K562 (cell line): ENCODE measurements at regions not wholly inside any gene's neighbourhood (a gene's known extent, or its start where the extent isn't known, plus 50 kb on each side); places are given as distances from the start of the nearest gene placed in this dataset.

ENCODE experiments used
- ATAC-seq: fragments of 200-7000 bp; cut with Tn5 transposase; 3 replicates; pipeline ENCODE4 v1.9.1; 2020; ENCODE audit warnings: moderate library complexity
- BruUV-seq: library from RNA; stranded (reverse); fragments of 400-500 nt; replicated peaks from 2 replicates; lab custom pipeline; 2021; lab: Mats Ljungman, UMichigan
- CTCF ChIA-PET: fragments of 300-600 bp; formaldehyde crosslinking; extraction: SDS; loops from one replicate; lab custom pipeline; 2021; ENCODE audit warnings: low intra/inter-chr PET ratio; lab: Yijun Ruan, JAX
- POLR2A ChIA-PET: fragments of 300-600, 350-650 bp; sonication (Branson Sonifier 250); formaldehyde crosslinking; extraction: SDS; loops from one replicate; lab custom pipeline; 2021; ENCODE audit warnings: antibody characterized with exemption, inconsistent platforms; lab: Yijun Ruan, JAX
- DNase-seq, 4 experiments: peaks; one replicate each; pipeline versions ENCODE4 v3.0.0 to v3.0.0-alpha.2; 2011 to 2018; ENCODE audit warnings: low spot score in 3 of 4, mixed read lengths in 3 of 4; ENCODE audit errors: extremely low read depth in 1 of 4
- FAIRE-seq: peaks from 2 replicates; lab custom pipeline; 2011; peaks lifted over from hg19 to GRCh38; lab: Jason Lieb, UNC
- H2AFZ ChIP-seq: 2 replicates; pipeline ENCODE4 v1.6.0; 2011; ENCODE audit warnings: low read depth, low read length, control low read depth, inconsistent platforms
- H3K27ac ChIP-seq: fragments of 200-600 bp; 3 replicates; pipeline ENCODE4 v1.8.0; 2011; ENCODE audit warnings: low read depth, mild to moderate bottlenecking, control low read depth, inconsistent platforms, low read length, moderate library complexity, mixed read lengths; ENCODE audit errors: extremely low read depth
- H3K27me3 ChIP-seq, 2 experiments: fragments of 300-600 bp in 1 of 2; 2 replicates in 1 of 2; 3 replicates in 1 of 2; pipeline versions ENCODE4 v1.6.0 to v1.8.0; 2011; ENCODE audit warnings: inconsistent platforms in 2 of 2, low read length in 2 of 2, mild to moderate bottlenecking in 1 of 2, mixed read lengths in 1 of 2, moderate library complexity in 1 of 2; ENCODE audit not compliant: control insufficient read depth in 2 of 2, insufficient read depth in 2 of 2
- H3K36me3 ChIP-seq: fragments of 300-600 bp; 3 replicates; pipeline ENCODE4 v1.8.0; 2011; ENCODE audit warnings: mild to moderate bottlenecking, low read length, inconsistent platforms; ENCODE audit not compliant: control insufficient read depth, insufficient read depth
- H3K4me1 ChIP-seq, 2 experiments: fragments of 200-600 bp in 1 of 2; replicated peaks in 1 of 2; 2 replicates in 1 of 2; 3 replicates in 1 of 2; pipeline versions ENCODE4 v1.5.1 to v1.8.0; 2011; ENCODE audit warnings: inconsistent platforms in 2 of 2, low read length in 2 of 2, mild to moderate bottlenecking in 1 of 2, mixed read lengths in 1 of 2, moderate library complexity in 1 of 2; ENCODE audit not compliant: control insufficient read depth in 2 of 2, insufficient read depth in 2 of 2
- H3K4me2 ChIP-seq: 2 replicates; pipeline ENCODE4 v1.6.1; 2011; ENCODE audit warnings: low read length, control low read depth, inconsistent platforms, mixed read lengths; ENCODE audit not compliant: insufficient read depth
- H3K4me3 ChIP-seq: fragments of 200-600 bp; sonication (generic), shearing (Covaris generic); 2 replicates; pipeline ENCODE4 v1.5.1; 2016; ENCODE audit warnings: control low read depth, inconsistent platforms
- H3K79me2 ChIP-seq: fragments of 200-600 bp; 3 replicates; pipeline ENCODE4 v1.8.0; 2011; ENCODE audit warnings: low read length, inconsistent platforms; ENCODE audit not compliant: control insufficient read depth, insufficient read depth
- H3K9ac ChIP-seq, 2 experiments: 2 replicates each; pipeline versions ENCODE4 v1.6.0 to v1.6.1; 2011; ENCODE audit warnings: low read depth in 2 of 2, low read length in 2 of 2, control low read depth in 1 of 2, inconsistent platforms in 1 of 2, mild to moderate bottlenecking in 1 of 2, mixed read lengths in 1 of 2; ENCODE audit not compliant: insufficient read depth in 1 of 2
- H3K9me1 ChIP-seq: one replicate; pipeline ENCODE4 v1.6.0; 2011; ENCODE audit warnings: inconsistent platforms, mild to moderate bottlenecking, low read length, moderate library complexity; ENCODE audit not compliant: control insufficient read depth, insufficient read depth
- H3K9me3 ChIP-seq: replicated peaks from 2 replicates; pipeline ENCODE4 v1.5.1; 2011; ENCODE audit warnings: low read depth, low read length, inconsistent platforms; ENCODE audit not compliant: control insufficient read depth, insufficient read depth
- H4K20me1 ChIP-seq: replicated peaks from 2 replicates; pipeline ENCODE4 v1.6.1; 2011; ENCODE audit warnings: low read length, inconsistent platforms, mixed read lengths; ENCODE audit not compliant: control insufficient read depth, insufficient read depth
- BRCA1 ChIP-seq, 2 experiments: fragments of 450-650 bp in 1 of 2; sonication (generic) in 1 of 2; formaldehyde crosslinking in 1 of 2; IDR thresholded peaks; 2 replicates each; pipeline versions ENCODE4 v1.5.0 to v1.6.1; 2017 to 2020; ENCODE audit warnings: mild to moderate bottlenecking in 1 of 2, missing genetic modification reagents in 1 of 2
- EGR1 ChIP-seq: fragments of 450-650 bp; conservative IDR thresholded peaks from 2 replicates; pipeline ENCODE4 v1.6.1; 2017; ENCODE audit warnings: mild to moderate bottlenecking
- FOXP1 ChIP-seq: sonication (generic); formaldehyde crosslinking; IDR thresholded peaks from 2 replicates; pipeline ENCODE4 v1.8.0; 2022; ENCODE audit warnings: mild to moderate bottlenecking, missing genetic modification reagents
- POLR2AphosphoS2 ChIP-seq: IDR thresholded peaks from 2 replicates; pipeline ENCODE4 v1.6.1; 2012; ENCODE audit warnings: low read length, improper control_type of control experiment
- ZNF740 ChIP-seq, 3 experiments: fragments of 200-800 bp in 1 of 3; sonication (Bioruptor generic) in 1 of 3; sonication (generic) in 1 of 3; formaldehyde crosslinking in 1 of 3; IDR thresholded peaks; 2 replicates each; pipeline versions ENCODE4 v1.6.1 to v1.8.0; 2016 to 2022; ENCODE audit warnings: mild to moderate bottlenecking in 2 of 3, missing compliant biosample characterization in 2 of 3, missing genetic modification characterization in 2 of 3, missing genetic modification reagents in 1 of 3
- WGBS: fragments of 100-300 bp; shearing (Covaris generic); methylation state at CpG from one replicate; pipeline ENCODE4 v1.1.6; 2016; ENCODE audit warnings: low coverage, mixed read lengths; ENCODE audit not compliant: insufficient coverage; ENCODE audit errors: missing lambda C conversion rate; 5-methylcytosine and 5-hydroxymethylcytosine counted together
- in situ Hi-C: fragments of 300-500 bp; cut with MboI; formaldehyde crosslinking; loops from 4 replicates; pipeline ENCODE4 v1.15.0; 2018; ENCODE audit warnings: inconsistent platforms, mixed read lengths
- intact Hi-C: fragments of 100-400 bp; cut with micrococcal nuclease; formaldehyde crosslinking; loops from 2 replicates; pipeline ENCODE4 v1.14.2; 2022
- TF ChIP-seq, protein P1 (sequence below): fragments of 250-450 bp; sonication (Bioruptor Pico); IDR thresholded peaks from 2 replicates; pipeline ENCODE4 v1.8.0; 2021; ENCODE audit warnings: mild to moderate bottlenecking, moderate library complexity
- TF ChIP-seq, protein P2 (sequence below): fragments of 250-450 bp; sonication (Bioruptor Pico); IDR thresholded peaks from 2 replicates; pipeline ENCODE4 v1.9.0; 2021; ENCODE audit warnings: mild to moderate bottlenecking, inconsistent platforms

- FAIRE-seq (no peak), ATAC-seq (no peak), DNase-seq (no peak)
- no peak overlapping the region for H2AFZ ChIP-seq
- WGBS, result 0% methylated on average over 1 of the region's 4 CpGs
- no peaks in the 10 kb centered on the region for H3K9me3 ChIP-seq
- H3K27ac ChIP-seq, result no peak overlapping the region
- H3K9ac ChIP-seq, result no peak overlapping the region
- ChIA-PET POLR2A (no interaction called here), CTCF (no interaction called here)
- H3K4me2 ChIP-seq, result no peak overlapping the region
- H3K27me3 ChIP-seq, result no peaks in the 10 kb centered on the region
- BruUV-seq, result no TSS peak
- H3K9me1 ChIP-seq, result no peaks in the 10 kb centered on the region
- H3K4me1 ChIP-seq, result no peaks in the 10 kb centered on the region; a peak in 1 of 5 replicates
- TF ChIP-seq POLR2AphosphoS2 (no peak), FOXP1 (CRISPR knock-in tag) (no peak), ZNF740 (CRISPR knock-in tag; IDR thresholded peaks at IDR 0.05) (no peak), ZNF740 (tag; IDR thresholded peaks at IDR 0.05) (no peak), EGR1 (0 out of 2 replicates have a peak, but pooled peaks have one; percentile 7)
- no peaks in the 10 kb centered on the region for H3K36me3 ChIP-seq
- no peak overlapping the region for H3K4me3 ChIP-seq
- in situ Hi-C loops (no loop called here), intact Hi-C loops (no loop called here)
- no peaks in the 10 kb centered on the region for H4K20me1 ChIP-seq
- no peaks in the 10 kb centered on the region for H3K79me2 ChIP-seq
Observed at GRCh38 chr20:48385527-48385926, 442.3 kb downstream of the PREX1 start.

DNA sequence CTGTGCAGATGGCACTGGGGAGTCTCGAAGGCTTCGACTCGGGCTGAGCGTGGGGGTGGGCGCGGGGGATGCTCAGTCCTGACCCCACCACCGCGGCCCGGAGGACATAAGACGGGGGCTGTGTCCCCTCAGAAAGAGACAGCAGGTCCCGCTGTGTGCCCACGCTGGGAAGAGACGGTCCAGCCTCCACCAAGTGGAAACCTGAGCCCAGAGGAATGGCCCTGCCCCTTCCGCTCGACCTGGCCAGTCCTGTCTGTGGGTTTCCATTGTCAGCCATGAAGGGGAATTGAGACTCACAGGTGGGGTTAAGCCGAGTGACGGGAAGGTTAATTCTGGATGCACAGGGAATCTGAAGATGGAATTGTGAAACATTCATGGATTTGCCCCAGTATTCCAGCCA lies 442.7 kb downstream of the PREX1 start:
- BruUV-seq, result no TSS peak
- no peaks in the 10 kb centered on the region for H3K9me1 ChIP-seq
- TF ChIP-seq, protein P1, sequence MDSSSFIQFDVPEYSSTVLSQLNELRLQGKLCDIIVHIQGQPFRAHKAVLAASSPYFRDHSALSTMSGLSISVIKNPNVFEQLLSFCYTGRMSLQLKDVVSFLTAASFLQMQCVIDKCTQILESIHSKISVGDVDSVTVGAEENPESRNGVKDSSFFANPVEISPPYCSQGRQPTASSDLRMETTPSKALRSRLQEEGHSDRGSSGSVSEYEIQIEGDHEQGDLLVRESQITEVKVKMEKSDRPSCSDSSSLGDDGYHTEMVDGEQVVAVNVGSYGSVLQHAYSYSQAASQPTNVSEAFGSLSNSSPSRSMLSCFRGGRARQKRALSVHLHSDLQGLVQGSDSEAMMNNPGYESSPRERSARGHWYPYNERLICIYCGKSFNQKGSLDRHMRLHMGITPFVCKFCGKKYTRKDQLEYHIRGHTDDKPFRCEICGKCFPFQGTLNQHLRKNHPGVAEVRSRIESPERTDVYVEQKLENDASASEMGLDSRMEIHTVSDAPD (CRISPR knock-in tag), result no peak
- TF ChIP-seq BRCA1 (IDR thresholded peaks at IDR 0.05), result no peak
- no peak for TF ChIP-seq BRCA1 (CRISPR knock-in tag; IDR thresholded peaks at IDR 0.05)
- TF ChIP-seq, protein P2, sequence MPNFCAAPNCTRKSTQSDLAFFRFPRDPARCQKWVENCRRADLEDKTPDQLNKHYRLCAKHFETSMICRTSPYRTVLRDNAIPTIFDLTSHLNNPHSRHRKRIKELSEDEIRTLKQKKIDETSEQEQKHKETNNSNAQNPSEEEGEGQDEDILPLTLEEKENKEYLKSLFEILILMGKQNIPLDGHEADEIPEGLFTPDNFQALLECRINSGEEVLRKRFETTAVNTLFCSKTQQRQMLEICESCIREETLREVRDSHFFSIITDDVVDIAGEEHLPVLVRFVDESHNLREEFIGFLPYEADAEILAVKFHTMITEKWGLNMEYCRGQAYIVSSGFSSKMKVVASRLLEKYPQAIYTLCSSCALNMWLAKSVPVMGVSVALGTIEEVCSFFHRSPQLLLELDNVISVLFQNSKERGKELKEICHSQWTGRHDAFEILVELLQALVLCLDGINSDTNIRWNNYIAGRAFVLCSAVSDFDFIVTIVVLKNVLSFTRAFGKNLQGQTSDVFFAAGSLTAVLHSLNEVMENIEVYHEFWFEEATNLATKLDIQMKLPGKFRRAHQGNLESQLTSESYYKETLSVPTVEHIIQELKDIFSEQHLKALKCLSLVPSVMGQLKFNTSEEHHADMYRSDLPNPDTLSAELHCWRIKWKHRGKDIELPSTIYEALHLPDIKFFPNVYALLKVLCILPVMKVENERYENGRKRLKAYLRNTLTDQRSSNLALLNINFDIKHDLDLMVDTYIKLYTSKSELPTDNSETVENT (CRISPR knock-in tag), result no peak

More for the DNA sequence above, 442.7 kb downstream of the PREX1 start:
- Histone ChIP-seq H4K20me1 (no peaks in the 10 kb centered on the region), H3K4me2 (no peak overlapping the region), H3K27ac (no peak overlapping the region), H3K4me1 (no peaks in the 10 kb centered on the region; a peak in 1 of 5 replicates), H3K4me3 (no peak overlapping the region), H3K9ac (no peak overlapping the region), H3K79me2 (no peaks in the 10 kb centered on the region), H3K36me3 (no peaks in the 10 kb centered on the region), H3K9me3 (no peaks in the 10 kb centered on the region), H2AFZ (no peak overlapping the region), H3K27me3 (no peaks in the 10 kb centered on the region)
- FAIRE-seq (no peak), ATAC-seq (no peak), DNase-seq (no peak)
- WGBS, result 18% methylated on average over 14 of the region's 17 CpGs
- intact Hi-C loops (no loop called here), in situ Hi-C loops (no loop called here)
- ChIA-PET POLR2A (no interaction called here), CTCF (no interaction called here)
